ENCODE measurements at regions not wholly inside any gene's neighbourhood (a gene's known extent, or its start where the extent isn't known, plus 50 kb on each side); places are given as distances from the start of the nearest gene placed in this dataset.
"Not testable (repeated sequence)": the region's sequence is repeated elsewhere in the genome, so short reads cannot be mapped to it uniquely, and the experiment has no call there.

DNA sequence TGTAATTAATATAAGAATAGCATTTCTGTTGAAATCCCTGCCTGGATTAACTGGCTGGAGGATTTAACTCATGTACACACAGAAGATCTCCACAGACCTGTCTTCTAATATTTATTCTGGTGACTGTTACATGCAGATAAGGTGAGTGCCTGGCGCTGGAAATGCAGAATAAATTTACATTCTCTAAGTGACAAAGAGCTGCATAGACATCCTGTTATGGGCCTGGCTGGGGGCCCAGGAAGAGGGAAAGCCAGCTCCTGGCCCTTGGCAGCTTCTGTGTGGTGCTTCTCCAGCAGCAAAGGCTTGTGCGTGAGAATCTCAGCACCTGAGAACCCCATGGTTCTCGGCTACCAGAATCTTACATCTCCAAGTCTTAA, 446.6 kb downstream of the PTPRU start:
- Histone ChIP-seq H3K4me1 (ENCODE audit: control insufficient read depth, insufficient read depth, low read length) (peaks cover under 1% of the 10 kb centered on the region; the same call in 1 of the 2 replicates), H3K4me3 (no peak overlapping the region), H3K9me3 (replicated peaks; ENCODE audit: control insufficient read depth, insufficient read depth, low read length) (no peaks in the 10 kb centered on the region), H3K36me3 (ENCODE audit: control insufficient read depth in 2 of 2, insufficient read depth in 2 of 2, low read length in 1 of 2) (no peaks in the 10 kb centered on the region), H2AFZ (ENCODE audit: control insufficient read depth, low read depth, low read length) (no peak overlapping the region), H3K9ac (ENCODE audit: control insufficient read depth, insufficient read depth, low read length) (no peak overlapping the region), H3K4me2 (ENCODE audit: control insufficient read depth, insufficient read depth) (no peak overlapping the region), H3K27ac (ENCODE audit: control insufficient read depth, insufficient read depth) (no peak overlapping the region), H3K79me2 (ENCODE audit: control insufficient read depth, insufficient read depth, low read length) (no peaks in the 10 kb centered on the region), H4K20me1 (ENCODE audit: control insufficient read depth, insufficient read depth) (no peaks in the 10 kb centered on the region), H3K27me3 (replicated peaks in 1 of 2; ENCODE audit: control insufficient read depth in 2 of 2, insufficient read depth in 2 of 2, low read length in 1 of 2) (no peaks in the 10 kb centered on the region)
- RAD21 ChIA-PET (ENCODE audit: unreplicated experiment) = no interaction called here
- POLR2A ChIA-PET = no interaction called here
- 13% methylated on average over 3 of the region's 3 CpGs for WGBS (ENCODE audit: insufficient coverage, insufficient replicate concordance, low lambda C conversion rate, missing lambda C conversion rate)
- BruUV-seq (replicated peaks) = no TSS peak
- intact Hi-C loops (cut with micrococcal nuclease; ENCODE audit: unreplicated experiment) = no loop called here
- no peak for ATAC-seq
- in situ Hi-C loops (cut with MboI) = no loop called here
- CTCF ChIA-PET = no interaction called here
- SMC1A ChIA-PET (ENCODE audit: uncharacterized antibody, unreplicated experiment) = no interaction called here
- TF ChIP-seq POLR2AphosphoS5 (IDR thresholded peaks at IDR 0.05; ENCODE audit: low read length) (no peak), NFYB (IDR thresholded peaks at IDR 0.05; ENCODE audit: insufficient read depth, low read depth, low read length) (no peak), IKZF1 (conservative IDR thresholded peaks at IDR 0.05) (no peak), ZNF24 (IDR thresholded peaks at IDR 0.05) (no peak)
- no peak for DNase-seq (ENCODE audit: low read depth, low spot score)
- FAIRE-seq = no peak

DNA sequence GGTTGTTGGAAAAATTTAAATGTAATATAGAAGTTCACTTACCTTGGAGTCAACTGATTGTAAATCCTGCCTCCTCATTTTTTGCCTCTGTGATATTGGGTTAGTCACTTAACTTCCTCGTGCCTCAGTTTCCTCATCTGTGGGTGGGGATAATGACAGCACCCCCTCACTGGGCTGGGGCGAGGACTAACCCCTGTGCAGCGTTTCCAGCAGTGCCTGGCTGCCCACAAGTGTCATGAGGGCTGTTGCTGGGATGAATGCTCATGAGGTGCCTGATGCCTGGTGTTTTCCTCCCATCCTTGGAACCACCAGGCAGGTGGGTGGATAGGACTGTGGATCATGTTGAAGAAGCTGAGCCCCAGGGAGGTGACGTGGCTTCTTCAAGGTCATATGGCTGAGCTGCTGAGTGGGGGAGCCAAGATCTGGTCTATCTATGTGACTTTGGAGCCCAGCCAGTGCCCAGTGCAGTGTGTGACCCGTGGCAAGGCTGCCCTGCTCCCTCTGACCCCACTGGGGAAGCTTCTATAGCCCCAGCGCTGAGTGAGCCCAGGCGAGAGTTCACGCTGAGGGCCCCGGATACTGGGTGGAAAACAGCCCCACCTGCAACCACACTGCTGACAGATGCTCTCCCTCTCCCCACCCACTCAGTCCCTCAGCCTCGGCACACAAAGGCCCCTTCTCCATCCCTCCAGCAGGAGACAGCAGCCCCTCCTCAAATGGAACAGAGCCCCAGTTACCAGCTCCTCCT, 446.0 kb downstream of the PTPRU start:
- Histone ChIP-seq H3K4me2 (ENCODE audit: control insufficient read depth, insufficient read depth) (no peak overlapping the region), H3K79me2 (ENCODE audit: control insufficient read depth, insufficient read depth, low read length) (no peaks in the 10 kb centered on the region), H3K9ac (ENCODE audit: control insufficient read depth, insufficient read depth, low read length) (no peak overlapping the region), H3K4me1 (ENCODE audit: control insufficient read depth, insufficient read depth, low read length) (no peaks in the 10 kb centered on the region), H2AFZ (ENCODE audit: control insufficient read depth, low read depth, low read length) (no peak overlapping the region), H3K9me3 (replicated peaks; ENCODE audit: control insufficient read depth, insufficient read depth, low read length) (no peaks in the 10 kb centered on the region), H3K27me3 (replicated peaks in 1 of 2; ENCODE audit: control insufficient read depth in 2 of 2, insufficient read depth in 2 of 2, low read length in 1 of 2) (no peaks in the 10 kb centered on the region), H4K20me1 (ENCODE audit: control insufficient read depth, insufficient read depth) (no peaks in the 10 kb centered on the region), H3K36me3 (ENCODE audit: control insufficient read depth in 2 of 2, insufficient read depth in 2 of 2, low read length in 1 of 2) (no peaks in the 10 kb centered on the region), H3K4me3 (no peak overlapping the region), H3K27ac (ENCODE audit: control insufficient read depth, insufficient read depth) (no peak overlapping the region)
- ChIA-PET CTCF (interaction anchor here (0.9 kb wide), 1 partner anchor 10 kb away, joined by 3 read pairs; no protein-coding TSS in a partner anchor), SMC1A (ENCODE audit: uncharacterized antibody, unreplicated experiment) (no interaction called here), RAD21 (ENCODE audit: unreplicated experiment) (no interaction called here), POLR2A (no interaction called here)
- ATAC-seq = no peak
- WGBS (ENCODE audit: insufficient coverage, insufficient replicate concordance, low lambda C conversion rate, missing lambda C conversion rate) = 36% methylated on average over 10 of the region's 10 CpGs
- no TSS peak for BruUV-seq (replicated peaks)
- no peak for FAIRE-seq
- TF ChIP-seq EGR1 (IDR thresholded peaks at IDR 0.05; ENCODE audit: borderline replicate concordance in 1 of 2, low read depth in 2 of 2, low read length in 2 of 2) (0 out of 3 replicates have a peak, but pooled peaks of 1 of the 2 experiments have one; percentile 31), SREBF1 (IDR thresholded peaks at IDR 0.05; ENCODE audit: low read length) (no peak), RCOR1 (conservative IDR thresholded peaks at IDR 0.05; ENCODE audit: low read depth, low read length) (no peak), NBN (IDR thresholded peaks at IDR 0.05) (no peak), FOXK2 (IDR thresholded peaks at IDR 0.05) (no peak)
- intact Hi-C loops (cut with micrococcal nuclease; ENCODE audit: unreplicated experiment) = no loop called here
- DNase-seq (ENCODE audit: low read depth, low spot score) = no peak
- in situ Hi-C loops (cut with MboI) = no loop called here

DNA sequence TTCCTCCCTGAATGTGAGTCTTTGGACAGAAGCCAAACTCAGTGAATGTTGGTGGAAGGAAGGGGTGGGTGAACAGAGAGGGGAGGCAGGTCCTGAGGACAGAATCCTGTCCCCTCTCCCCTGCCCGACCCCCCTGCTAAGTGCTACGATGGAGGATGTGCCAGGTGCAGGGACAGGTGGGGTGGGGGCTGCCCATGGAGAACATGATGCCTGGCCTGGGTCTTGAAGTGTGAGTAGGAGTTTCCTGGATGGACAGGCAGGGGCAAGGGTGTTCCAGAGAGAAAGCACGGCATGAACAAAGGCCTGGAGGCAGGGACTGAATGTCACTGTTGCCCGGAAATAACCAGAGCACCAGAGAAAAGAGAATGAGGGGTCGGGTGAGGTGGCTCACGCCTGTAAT, 445.1 kb downstream of the PTPRU start:
- H3K27ac ChIP-seq (ENCODE audit: control insufficient read depth, insufficient read depth); RAD21 ChIA-PET (ENCODE audit: unreplicated experiment); POLR2A ChIA-PET; H3K4me1 ChIP-seq (ENCODE audit: control insufficient read depth, insufficient read depth, low read length); H3K4me2 ChIP-seq (ENCODE audit: control insufficient read depth, insufficient read depth); H3K36me3 ChIP-seq (ENCODE audit: control insufficient read depth in 2 of 2, insufficient read depth in 2 of 2, low read length in 1 of 2); DNase-seq (ENCODE audit: low read depth, low spot score); intact Hi-C loops (cut with micrococcal nuclease; ENCODE audit: unreplicated experiment); FAIRE-seq; H3K9ac ChIP-seq (ENCODE audit: control insufficient read depth, insufficient read depth, low read length); ATAC-seq; H3K9me3 ChIP-seq (replicated peaks; ENCODE audit: control insufficient read depth, insufficient read depth, low read length); H2AFZ ChIP-seq (ENCODE audit: control insufficient read depth, low read depth, low read length); H3K27me3 ChIP-seq (replicated peaks in 1 of 2; ENCODE audit: control insufficient read depth in 2 of 2, insufficient read depth in 2 of 2, low read length in 1 of 2); BruUV-seq (replicated peaks); H3K4me3 ChIP-seq; H3K79me2 ChIP-seq (ENCODE audit: control insufficient read depth, insufficient read depth, low read length); H4K20me1 ChIP-seq (ENCODE audit: control insufficient read depth, insufficient read depth); SMC1A ChIA-PET (ENCODE audit: uncharacterized antibody, unreplicated experiment); in situ Hi-C loops (cut with MboI): not testable (repeated sequence)
- WGBS (ENCODE audit: insufficient coverage, insufficient replicate concordance, low lambda C conversion rate, missing lambda C conversion rate) = 17% methylated on average over 5 of the region's 6 CpGs
- CTCF ChIA-PET = interaction anchor here (0.9 kb wide), 1 partner anchor 10 kb away, joined by 3 read pairs; no protein-coding TSS in a partner anchor
